CD1c-positive myeloid dendritic cell (primary cell): ENCODE measurements at regions not wholly inside any gene's neighbourhood (a gene's known extent, or its start where the extent isn't known, plus 50 kb on each side); places are given as distances from the start of the nearest gene placed in this dataset.
"Not testable (repeated sequence)": the region's sequence is repeated elsewhere in the genome, so short reads cannot be mapped to it uniquely, and the experiment has no call there.

ENCODE experiments used
- DNase-seq: peaks from one replicate; pipeline ENCODE4 v3.0.0-alpha.2; 2016; ENCODE audit errors: extremely low spot score

DNA sequence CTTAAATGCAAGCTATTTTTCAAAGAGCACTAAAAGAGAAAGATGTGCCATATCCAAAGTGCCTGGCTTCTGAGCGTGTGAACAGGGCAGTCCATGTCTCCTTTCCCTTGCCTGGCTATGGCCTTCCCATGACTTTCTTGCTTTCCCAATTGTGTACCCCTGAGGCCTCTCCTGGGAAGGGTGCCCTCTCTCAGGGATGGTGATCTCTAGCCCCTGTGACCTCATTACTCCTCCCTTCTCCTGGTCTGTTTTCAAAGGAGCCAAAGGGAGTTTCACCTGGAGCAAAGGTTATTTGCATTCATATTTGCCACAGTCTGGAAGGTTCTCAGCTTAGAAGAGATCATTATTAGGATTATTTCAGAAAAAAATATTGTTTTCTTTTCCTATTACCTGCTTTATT is 429.4 kb upstream of the TMTC1 start:
- DNase-seq, result no peak

GRCh38 chr12:30211743-30212142 is 428.0 kb upstream of the TMTC1 start:
- no peak for DNase-seq

GRCh38 chr12:30203981-30204380 is 420.2 kb upstream of the TMTC1 start:
- DNase-seq, result no peak

DNA sequence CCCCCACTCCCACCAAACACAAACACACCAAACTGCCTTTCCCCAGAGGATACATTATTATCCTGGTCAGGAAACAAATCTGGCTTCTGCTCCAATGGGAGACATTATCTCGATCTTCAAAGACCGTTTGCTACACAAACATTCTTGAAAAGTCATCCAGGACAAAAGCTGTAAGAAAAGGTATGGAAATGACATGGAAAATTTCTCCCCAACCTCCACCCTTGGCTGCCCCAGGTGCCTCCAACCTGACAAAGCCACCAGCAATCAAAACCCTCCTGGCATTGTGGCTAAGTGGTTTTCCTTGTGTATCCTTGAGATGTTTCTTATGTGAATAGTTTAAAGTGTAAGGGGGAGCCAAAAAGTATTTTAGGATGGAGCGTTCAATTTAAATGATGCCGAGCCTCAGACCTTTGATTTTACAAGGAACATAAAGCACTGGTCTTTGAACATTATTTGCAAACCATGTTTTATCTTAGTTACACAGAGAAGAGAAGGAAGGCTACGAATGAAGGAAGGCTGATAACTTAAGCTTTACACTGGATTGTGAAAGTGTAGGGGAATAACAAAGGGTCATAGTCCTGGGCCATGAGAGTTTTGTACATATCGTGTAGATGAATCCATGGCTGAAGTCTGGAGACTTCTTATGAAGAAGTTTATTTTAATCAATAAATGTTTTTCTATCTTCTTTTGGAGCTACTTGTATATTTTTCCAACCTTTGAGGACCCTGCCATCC is 418.9 kb upstream of the TMTC1 start:
- DNase-seq, result no peak

GRCh38 chr12:30201301-30202160 is 417.8 kb upstream of the TMTC1 start:
- no peak for DNase-seq

- no peak for DNase-seq
Observed at GRCh38 chr12:30200864-30201263, 417.1 kb upstream of the TMTC1 start.

GRCh38 chr12:30197392-30198057 is 413.8 kb upstream of the TMTC1 start:
- DNase-seq, result no peak

- no peak for DNase-seq
Observed at GRCh38 chr12:30191696-30192455, 408.1 kb upstream of the TMTC1 start.

DNA sequence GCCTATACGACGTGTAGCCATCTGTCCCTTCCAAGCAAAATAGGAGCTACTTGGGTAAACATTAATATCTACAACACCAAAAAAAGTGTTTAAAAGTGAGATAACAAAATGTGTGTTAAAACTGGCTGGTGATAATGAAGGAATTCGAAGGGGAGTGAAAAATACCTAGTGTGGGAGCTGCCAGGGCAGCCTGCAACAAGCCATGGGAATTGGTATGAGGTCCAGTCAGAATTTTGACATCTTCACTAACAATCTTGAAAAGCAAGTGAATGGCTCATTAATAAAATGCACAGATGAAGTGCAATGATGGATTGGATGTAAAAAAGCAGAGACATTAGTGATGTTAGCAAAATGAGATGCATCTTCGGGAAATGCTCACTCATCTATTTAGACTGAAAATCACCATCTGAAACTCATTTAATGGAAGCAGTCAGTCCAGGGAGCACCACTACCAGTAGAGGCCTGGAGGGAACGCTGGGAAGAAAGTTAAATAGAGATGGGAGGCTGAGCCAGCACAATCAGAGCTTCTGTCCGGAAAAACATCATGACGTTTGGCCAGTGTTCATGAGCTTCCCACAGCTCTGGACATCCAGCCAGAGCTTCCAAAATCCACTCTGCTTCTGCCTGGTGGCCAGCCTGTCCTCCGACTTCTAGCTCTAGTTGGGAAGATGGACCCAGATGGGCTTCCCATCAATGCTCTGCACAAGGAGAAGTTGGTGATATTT is 405.0 kb upstream of the TMTC1 start:
- no peak for DNase-seq

DNA sequence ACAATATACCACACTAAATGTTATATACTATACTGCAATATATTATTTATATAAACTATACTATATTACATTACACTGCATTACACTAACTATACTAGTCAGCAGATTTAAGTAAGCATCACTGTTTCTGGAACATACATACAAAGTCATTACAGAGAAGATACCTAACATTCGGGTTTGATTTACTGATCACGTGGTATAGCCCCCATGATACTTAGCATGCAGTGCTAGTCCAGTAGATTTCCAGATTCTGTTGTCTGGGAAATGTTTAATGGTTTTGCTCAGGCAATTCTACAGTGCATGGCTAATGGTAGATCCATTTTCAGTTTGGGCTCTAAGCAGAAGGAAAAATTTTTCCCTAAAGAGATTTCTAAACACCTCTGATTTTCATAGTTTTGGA is 403.7 kb upstream of the TMTC1 start:
- no peak for DNase-seq

DNA sequence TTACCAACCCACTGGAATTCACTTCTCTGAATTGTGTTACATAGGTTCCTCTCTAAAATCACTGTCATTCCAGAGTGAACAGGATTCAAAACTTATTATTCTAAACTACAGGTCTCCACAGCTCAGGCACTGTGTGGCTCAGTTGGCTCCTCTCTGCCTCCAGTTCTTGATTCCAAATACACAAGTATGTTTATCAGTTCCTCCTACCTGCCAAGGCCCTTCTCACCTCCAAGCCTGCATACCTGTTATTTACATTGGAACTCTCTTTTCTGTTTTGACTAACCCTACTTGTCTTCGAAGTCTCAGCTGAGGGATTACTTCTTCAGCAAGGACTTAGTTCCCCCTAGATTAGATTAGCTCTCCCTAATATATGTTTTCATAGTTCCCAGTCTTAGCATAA is 397.6 kb upstream of the TMTC1 start:
- DNase-seq, result no peak

GRCh38 chr12:30180602-30181001 is 396.9 kb upstream of the TMTC1 start:
- DNase-seq, result no peak

- no peak for DNase-seq
Observed at GRCh38 chr12:30178916-30179315, 395.2 kb upstream of the TMTC1 start.

- no peak for DNase-seq
Observed at GRCh38 chr12:30169839-30170591, 386.3 kb upstream of the TMTC1 start.

DNA sequence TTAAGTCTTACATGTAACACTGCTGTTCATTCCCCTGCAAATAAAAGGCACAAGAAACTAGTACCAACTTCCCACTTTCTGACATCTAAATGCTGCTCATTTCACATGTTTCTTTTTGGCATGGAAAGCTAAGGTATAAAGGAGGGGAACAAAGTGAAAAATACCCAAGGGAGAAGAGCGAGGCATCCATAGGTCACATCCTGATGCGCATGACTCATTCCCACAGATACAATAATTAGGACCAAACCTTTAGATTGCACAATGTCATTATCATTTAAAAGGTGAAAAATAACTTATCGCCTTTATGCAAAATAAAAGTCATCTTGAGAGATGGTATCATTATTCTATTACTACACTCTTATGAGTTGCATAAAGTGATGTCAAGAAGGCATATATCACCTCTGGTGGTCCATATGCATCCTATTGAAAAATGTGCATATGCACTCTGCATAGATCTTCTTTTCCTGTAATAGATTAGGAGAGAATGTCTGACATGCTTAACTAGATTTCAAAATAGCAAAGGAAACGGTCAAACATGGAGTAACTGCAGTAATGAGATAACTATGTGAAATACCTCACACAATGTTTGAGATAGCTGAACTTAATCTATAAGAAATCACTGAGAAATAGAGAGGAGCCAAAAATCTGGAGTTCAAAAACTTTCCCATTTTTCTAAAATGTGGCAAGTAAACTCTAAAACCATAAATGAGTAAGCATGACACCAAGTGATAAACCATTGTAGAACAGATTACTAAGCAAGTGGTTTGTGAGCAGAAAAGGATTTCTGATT is 382.5 kb upstream of the TMTC1 start:
- no peak for DNase-seq

- no peak for DNase-seq
Observed at GRCh38 chr12:30164382-30165318, 380.9 kb upstream of the TMTC1 start.

GRCh38 chr12:30156833-30157232 is 373.1 kb upstream of the TMTC1 start:
- not testable (repeated sequence) for DNase-seq

- no peak for DNase-seq
Observed at GRCh38 chr12:30155001-30155730, 371.4 kb upstream of the TMTC1 start.
